ENCODE measurements at regions not wholly inside any gene's neighbourhood (a gene's known extent, or its start where the extent isn't known, plus 50 kb on each side); places are given as distances from the start of the nearest gene placed in this dataset.

DNA sequence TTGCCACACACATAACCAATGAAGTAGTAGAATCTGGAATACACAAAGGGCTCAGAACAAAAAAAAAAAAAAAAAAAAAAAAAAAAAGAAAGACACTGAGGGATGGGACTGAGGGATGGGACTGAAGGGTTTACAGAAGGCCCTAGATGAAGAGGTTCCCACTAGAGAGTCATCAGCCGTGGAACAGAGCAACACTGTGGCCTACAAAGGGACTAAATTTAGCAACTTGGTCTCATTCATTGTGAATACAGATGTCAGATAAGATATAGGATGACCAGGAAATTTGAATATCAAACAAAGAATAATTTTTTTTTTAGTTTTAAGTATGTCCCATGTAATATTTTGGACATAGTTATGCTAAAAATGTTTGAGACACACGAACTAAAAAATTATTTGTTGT is 62.1 kb downstream of the GLUL start:
- TF ChIP-seq, protein P1, sequence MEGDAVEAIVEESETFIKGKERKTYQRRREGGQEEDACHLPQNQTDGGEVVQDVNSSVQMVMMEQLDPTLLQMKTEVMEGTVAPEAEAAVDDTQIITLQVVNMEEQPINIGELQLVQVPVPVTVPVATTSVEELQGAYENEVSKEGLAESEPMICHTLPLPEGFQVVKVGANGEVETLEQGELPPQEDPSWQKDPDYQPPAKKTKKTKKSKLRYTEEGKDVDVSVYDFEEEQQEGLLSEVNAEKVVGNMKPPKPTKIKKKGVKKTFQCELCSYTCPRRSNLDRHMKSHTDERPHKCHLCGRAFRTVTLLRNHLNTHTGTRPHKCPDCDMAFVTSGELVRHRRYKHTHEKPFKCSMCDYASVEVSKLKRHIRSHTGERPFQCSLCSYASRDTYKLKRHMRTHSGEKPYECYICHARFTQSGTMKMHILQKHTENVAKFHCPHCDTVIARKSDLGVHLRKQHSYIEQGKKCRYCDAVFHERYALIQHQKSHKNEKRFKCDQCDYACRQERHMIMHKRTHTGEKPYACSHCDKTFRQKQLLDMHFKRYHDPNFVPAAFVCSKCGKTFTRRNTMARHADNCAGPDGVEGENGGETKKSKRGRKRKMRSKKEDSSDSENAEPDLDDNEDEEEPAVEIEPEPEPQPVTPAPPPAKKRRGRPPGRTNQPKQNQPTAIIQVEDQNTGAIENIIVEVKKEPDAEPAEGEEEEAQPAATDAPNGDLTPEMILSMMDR (IDR thresholded peaks at IDR 0.05): no peak
- no peak for TF ChIP-seq POLR2A (IDR thresholded peaks at IDR 0.05)
